ENCODE measurements at regions not wholly inside any gene's neighbourhood (a gene's known extent, or its start where the extent isn't known, plus 50 kb on each side); places are given as distances from the start of the nearest gene placed in this dataset.
"Not testable (repeated sequence)": the region's sequence is repeated elsewhere in the genome, so short reads cannot be mapped to it uniquely, and the experiment has no call there.

- not testable (repeated sequence) for H3K4me1 ChIP-seq (ENCODE audit: control insufficient read depth, insufficient read depth, low read length); H3K36me3 ChIP-seq (ENCODE audit: control insufficient read depth, insufficient read depth, low read length); H3K27me3 ChIP-seq (ENCODE audit: control insufficient read depth, insufficient read depth, low read length); H3K27ac ChIP-seq (ENCODE audit: low read length); H3K4me3 ChIP-seq (ENCODE audit: low read length); H3K9me3 ChIP-seq (ENCODE audit: control insufficient read depth, low read depth, low read length)
- peak; percentile 13 to 64 for DNase-seq
- WGBS (ENCODE audit: insufficient coverage, low lambda C conversion rate): no CpG with 5 or more reads among the region's 8 CpGs
These were observed 50.3 kb downstream of the TLCD4 start for GRCh38 chr1:95167503-95167902.

GRCh38 chr1:95168028-95168427 lies 50.9 kb downstream of the TLCD4 start:
- no CpG with 5 or more reads among the region's 2 CpGs for WGBS (ENCODE audit: insufficient coverage, low lambda C conversion rate)
- DNase-seq: no peak
- Histone ChIP-seq H3K27ac (ENCODE audit: low read length) (no peak overlapping the region), H3K9me3 (ENCODE audit: control insufficient read depth, low read depth, low read length) (no peaks in the 10 kb centered on the region), H3K4me3 (ENCODE audit: low read length) (no peak overlapping the region), H3K36me3 (ENCODE audit: control insufficient read depth, insufficient read depth, low read length) (no peaks in the 10 kb centered on the region), H3K4me1 (ENCODE audit: control insufficient read depth, insufficient read depth, low read length) (peaks cover 6% of the 10 kb centered on the region), H3K27me3 (ENCODE audit: control insufficient read depth, insufficient read depth, low read length) (no peaks in the 10 kb centered on the region)

GRCh38 chr1:95168761-95169351 lies 51.7 kb downstream of the TLCD4 start:
- peak; percentile 5 to 54 for DNase-seq
- peak overlapping the region; percentile 31 for H3K27ac ChIP-seq (ENCODE audit: low read length)
- peaks cover 6% of the 10 kb centered on the region for H3K4me1 ChIP-seq (ENCODE audit: control insufficient read depth, insufficient read depth, low read length)

GRCh38 chr1:95169548-95169947 lies 52.4 kb downstream of the TLCD4 start:
- H3K9me3 ChIP-seq (ENCODE audit: control insufficient read depth, low read depth, low read length): no peaks in the 10 kb centered on the region
- H3K36me3 ChIP-seq (ENCODE audit: control insufficient read depth, insufficient read depth, low read length): no peaks in the 10 kb centered on the region
- H3K4me1 ChIP-seq (ENCODE audit: control insufficient read depth, insufficient read depth, low read length): peaks cover 6% of the 10 kb centered on the region
- H3K27ac ChIP-seq (ENCODE audit: low read length): peak overlapping the region; percentile 31
- no peaks in the 10 kb centered on the region for H3K27me3 ChIP-seq (ENCODE audit: control insufficient read depth, insufficient read depth, low read length)
- peak; percentile 58 to 63 for DNase-seq
- H3K4me3 ChIP-seq (ENCODE audit: low read length): no peak overlapping the region
- WGBS (ENCODE audit: insufficient coverage, low lambda C conversion rate): no CpG with 5 or more reads among the region's 2 CpGs

More at GRCh38 chr1:95168761-95169351, 51.7 kb downstream of the TLCD4 start:
- H3K9me3 ChIP-seq (ENCODE audit: control insufficient read depth, low read depth, low read length): no peaks in the 10 kb centered on the region
- WGBS (ENCODE audit: insufficient coverage, low lambda C conversion rate): no CpG with 5 or more reads among the region's 5 CpGs
- no peaks in the 10 kb centered on the region for H3K27me3 ChIP-seq (ENCODE audit: control insufficient read depth, insufficient read depth, low read length)
- no peaks in the 10 kb centered on the region for H3K36me3 ChIP-seq (ENCODE audit: control insufficient read depth, insufficient read depth, low read length)
- no peak overlapping the region for H3K4me3 ChIP-seq (ENCODE audit: low read length)

- Histone ChIP-seq H3K4me1 (ENCODE audit: control insufficient read depth, insufficient read depth, low read length) (peaks cover 6% of the 10 kb centered on the region), H3K27me3 (ENCODE audit: control insufficient read depth, insufficient read depth, low read length) (no peaks in the 10 kb centered on the region), H3K4me3 (ENCODE audit: low read length) (no peak overlapping the region), H3K9me3 (ENCODE audit: control insufficient read depth, low read depth, low read length) (no peaks in the 10 kb centered on the region), H3K36me3 (ENCODE audit: control insufficient read depth, insufficient read depth, low read length) (no peaks in the 10 kb centered on the region), H3K27ac (ENCODE audit: low read length) (no peak overlapping the region)
- no peak for DNase-seq
- 100% methylated on average over 1 of the region's 7 CpGs for WGBS (ENCODE audit: insufficient coverage, low lambda C conversion rate)
These were observed 54.4 kb downstream of the TLCD4 start for GRCh38 chr1:95171270-95172245.

- Histone ChIP-seq H3K4me1 (ENCODE audit: control insufficient read depth, insufficient read depth, low read length) (no peaks in the 10 kb centered on the region), H3K4me3 (ENCODE audit: low read length) (no peak overlapping the region), H3K9me3 (ENCODE audit: control insufficient read depth, low read depth, low read length) (no peaks in the 10 kb centered on the region), H3K27ac (ENCODE audit: low read length) (no peak overlapping the region), H3K27me3 (ENCODE audit: control insufficient read depth, insufficient read depth, low read length) (no peaks in the 10 kb centered on the region), H3K36me3 (ENCODE audit: control insufficient read depth, insufficient read depth, low read length) (no peaks in the 10 kb centered on the region)
- DNase-seq: no peak
These were observed 57.1 kb upstream of the RWDD3 start for GRCh38 chr1:95176861-95177260.

- no peak overlapping the region for H3K27ac ChIP-seq (ENCODE audit: low read length)
- no peak overlapping the region for H3K4me3 ChIP-seq (ENCODE audit: low read length)
- no peaks in the 10 kb centered on the region for H3K4me1 ChIP-seq (ENCODE audit: control insufficient read depth, insufficient read depth, low read length)
- no peaks in the 10 kb centered on the region for H3K36me3 ChIP-seq (ENCODE audit: control insufficient read depth, insufficient read depth, low read length)
- DNase-seq: no peak
- no peaks in the 10 kb centered on the region for H3K9me3 ChIP-seq (ENCODE audit: control insufficient read depth, low read depth, low read length)
- H3K27me3 ChIP-seq (ENCODE audit: control insufficient read depth, insufficient read depth, low read length): no peaks in the 10 kb centered on the region
- 80% methylated on average over 1 of the region's 2 CpGs for WGBS (ENCODE audit: insufficient coverage, low lambda C conversion rate)
These were observed 54.6 kb upstream of the RWDD3 start for GRCh38 chr1:95179205-95179986.

GRCh38 chr1:95180371-95180770 lies 53.6 kb upstream of the RWDD3 start:
- H3K27me3 ChIP-seq (ENCODE audit: control insufficient read depth, insufficient read depth, low read length): no peaks in the 10 kb centered on the region
- no peaks in the 10 kb centered on the region for H3K9me3 ChIP-seq (ENCODE audit: control insufficient read depth, low read depth, low read length)
- no peak overlapping the region for H3K27ac ChIP-seq (ENCODE audit: low read length)
- no peaks in the 10 kb centered on the region for H3K36me3 ChIP-seq (ENCODE audit: control insufficient read depth, insufficient read depth, low read length)
- no peaks in the 10 kb centered on the region for H3K4me1 ChIP-seq (ENCODE audit: control insufficient read depth, insufficient read depth, low read length)
- no CpG with 5 or more reads among the region's 2 CpGs for WGBS (ENCODE audit: insufficient coverage, low lambda C conversion rate)
- H3K4me3 ChIP-seq (ENCODE audit: low read length): no peak overlapping the region
- DNase-seq: no peak

- Histone ChIP-seq H3K27me3 (ENCODE audit: control insufficient read depth, insufficient read depth, low read length) (no peaks in the 10 kb centered on the region), H3K36me3 (ENCODE audit: control insufficient read depth, insufficient read depth, low read length) (no peaks in the 10 kb centered on the region), H3K27ac (ENCODE audit: low read length) (no peak overlapping the region), H3K4me1 (ENCODE audit: control insufficient read depth, insufficient read depth, low read length) (no peaks in the 10 kb centered on the region), H3K9me3 (ENCODE audit: control insufficient read depth, low read depth, low read length) (no peaks in the 10 kb centered on the region), H3K4me3 (ENCODE audit: low read length) (no peak overlapping the region)
- no peak for DNase-seq
These were observed 52.9 kb upstream of the RWDD3 start for GRCh38 chr1:95181096-95181495.

GRCh38 chr1:95183952-95184351 lies 50.1 kb upstream of the RWDD3 start:
- Histone ChIP-seq H3K9me3 (ENCODE audit: control insufficient read depth, low read depth, low read length) (no peaks in the 10 kb centered on the region), H3K27ac (ENCODE audit: low read length) (no peak overlapping the region), H3K36me3 (ENCODE audit: control insufficient read depth, insufficient read depth, low read length) (peaks cover 2% of the 10 kb centered on the region), H3K27me3 (ENCODE audit: control insufficient read depth, insufficient read depth, low read length) (no peaks in the 10 kb centered on the region), H3K4me1 (ENCODE audit: control insufficient read depth, insufficient read depth, low read length) (no peaks in the 10 kb centered on the region), H3K4me3 (ENCODE audit: low read length) (no peak overlapping the region)
- peak in 1 of 2 donors; percentile 7 for DNase-seq
